Kidney (tissue), 13 donors: ENCODE measurements at regions not wholly inside any gene's neighbourhood (a gene's known extent, or its start where the extent isn't known, plus 50 kb on each side); places are given as distances from the start of the nearest gene placed in this dataset.

ENCODE experiments used
- DNase-seq, 5 donors: peaks; one replicate each; pipeline ENCODE4 v3.0.0-alpha.2; 2013 to 2020
- FAIRE-seq: peaks from 2 replicates; lab custom pipeline; 2012; peaks lifted over from hg19 to GRCh38; lab: Jason Lieb, UNC
- H3K27ac ChIP-seq, 2 donors: one replicate each; pipeline ENCODE4 v1.7.0; 2013; ENCODE audit warnings: low read depth in 2 of 2, low read length in 2 of 2, inconsistent platforms in 1 of 2
- H3K27me3 ChIP-seq: one replicate; pipeline ENCODE4 v1.7.1; 2013; ENCODE audit warnings: low read length, inconsistent platforms; ENCODE audit not compliant: control insufficient read depth, insufficient read depth
- H3K36me3 ChIP-seq, 3 donors: one replicate each; pipeline versions ENCODE4 v1.7.0 to v1.7.1; 2013; ENCODE audit warnings: low read length in 3 of 3, control low read depth in 1 of 3, inconsistent platforms in 1 of 3; ENCODE audit not compliant: insufficient read depth in 3 of 3, control insufficient read depth in 2 of 3
- H3K4me1 ChIP-seq, 3 donors: one replicate each; pipeline versions ENCODE4 v1.7.0 to v1.7.1; 2013; ENCODE audit warnings: low read length in 3 of 3, inconsistent platforms in 1 of 3, low read depth in 1 of 3; ENCODE audit not compliant: control insufficient read depth in 2 of 3, insufficient read depth in 2 of 3
- H3K4me3 ChIP-seq, 3 donors: one replicate each; pipeline versions ENCODE4 v1.7.0 to v1.8.1; 2013; ENCODE audit warnings: low read length in 3 of 3, control low read depth in 1 of 3, inconsistent platforms in 1 of 3
- H3K9ac ChIP-seq, 3 donors: one replicate each; pipeline versions ENCODE4 v1.7.0 to v1.7.1; 2013; ENCODE audit warnings: low read length in 3 of 3, control low read depth in 1 of 3, inconsistent platforms in 1 of 3
- H3K9me3 ChIP-seq, 3 donors: one replicate each; pipeline versions ENCODE4 v1.7.0 to v1.7.1; 2013; ENCODE audit warnings: low read length in 3 of 3, control low read depth in 1 of 3, inconsistent platforms in 1 of 3; ENCODE audit not compliant: control insufficient read depth in 2 of 3, insufficient read depth in 1 of 3
- CTCF ChIP-seq: IDR thresholded peaks from 3 replicates; pipeline ENCODE4 v1.5.1; 2012; ENCODE audit warnings: mild to moderate bottlenecking, moderate library complexity, borderline replicate concordance; ENCODE audit not compliant: insufficient read depth; ENCODE audit errors: extremely low read depth
- intact Hi-C: fragments of 100-400 bp; cut with DNase I; formaldehyde crosslinking; loops from one replicate; pipeline ENCODE4 v1.11.1; 2022
- donor health status: control.
- donor health status: control.
- donor health status: control.
- donor health status: control.
- donor health status: control.
- donor health status: DM: yes; HTN: yes; CAD: no.
- donor health status: Normal renal cell carcinoma (clear cell type).

- intact Hi-C loops = no loop called here
- H3K27ac ChIP-seq = no peak overlapping the region
- no peak for TF ChIP-seq CTCF
- no peaks in the 10 kb centered on the region for H3K4me1 ChIP-seq
- H3K4me3 ChIP-seq = no peak overlapping the region
- FAIRE-seq = no peak
- no peaks in the 10 kb centered on the region for H3K27me3 ChIP-seq
- no peak for DNase-seq
- H3K36me3 ChIP-seq = no peaks in the 10 kb centered on the region
- no peaks in the 10 kb centered on the region for H3K9me3 ChIP-seq
- H3K9ac ChIP-seq = no peak overlapping the region
Observed at GRCh38 chr6:8672882-8673281, 237.5 kb upstream of the SLC35B3 start.

DNA sequence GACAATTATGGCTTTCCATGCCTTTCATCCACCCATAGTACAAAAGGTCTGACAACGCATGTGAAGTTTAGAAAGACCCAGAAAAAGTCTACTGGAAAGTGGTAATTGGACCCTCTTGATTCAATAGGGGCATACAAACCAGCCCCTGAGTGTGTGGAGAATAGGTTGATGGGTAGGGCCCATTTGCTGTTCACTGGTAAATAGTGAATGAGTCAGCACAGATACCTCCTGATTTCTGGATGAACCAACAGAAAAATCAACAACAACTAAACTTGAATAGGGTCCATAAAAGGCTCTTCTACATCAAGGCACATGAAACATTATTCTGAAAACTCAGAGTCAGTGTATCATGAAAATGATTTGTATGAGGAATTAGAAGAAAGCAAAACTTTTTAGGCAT, 235.4 kb upstream of the SLC35B3 start:
- DNase-seq = no peak
- intact Hi-C loops = no loop called here
- Histone ChIP-seq H3K4me3 (no peak overlapping the region), H3K4me1 (no peaks in the 10 kb centered on the region), H3K27ac (no peak overlapping the region), H3K36me3 (no peaks in the 10 kb centered on the region), H3K9ac (no peak overlapping the region), H3K9me3 (no peaks in the 10 kb centered on the region), H3K27me3 (no peaks in the 10 kb centered on the region)
- TF ChIP-seq CTCF = no peak
- no peak for FAIRE-seq

DNA sequence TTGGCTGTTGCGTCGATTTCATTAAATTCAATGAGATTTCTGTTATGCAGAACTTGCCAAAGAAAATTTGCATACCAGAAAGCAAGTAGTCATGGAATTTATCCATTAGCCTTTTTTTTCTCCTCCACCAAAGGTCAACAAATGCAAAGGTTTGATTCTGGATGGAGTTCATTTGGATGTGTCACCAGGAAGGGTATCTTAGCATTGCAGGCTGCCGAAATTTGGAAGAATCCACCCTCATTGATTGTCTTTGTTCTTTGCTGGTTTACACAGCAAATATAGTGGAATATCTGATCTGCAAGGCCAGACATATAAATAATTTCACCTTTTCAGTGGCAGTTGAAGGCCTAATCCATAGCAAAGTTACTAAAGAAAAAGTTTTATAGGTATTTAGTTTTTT, 229.4 kb upstream of the SLC35B3 start:
- no peak overlapping the region for H3K9ac ChIP-seq
- H3K4me3 ChIP-seq = no peak overlapping the region
- H3K4me1 ChIP-seq = no peaks in the 10 kb centered on the region
- H3K27me3 ChIP-seq = no peaks in the 10 kb centered on the region
- H3K9me3 ChIP-seq = no peaks in the 10 kb centered on the region
- intact Hi-C loops = no loop called here
- H3K27ac ChIP-seq = no peak overlapping the region
- no peak for TF ChIP-seq CTCF
- DNase-seq (no peak), FAIRE-seq (no peak)
- H3K36me3 ChIP-seq = no peaks in the 10 kb centered on the region

DNA sequence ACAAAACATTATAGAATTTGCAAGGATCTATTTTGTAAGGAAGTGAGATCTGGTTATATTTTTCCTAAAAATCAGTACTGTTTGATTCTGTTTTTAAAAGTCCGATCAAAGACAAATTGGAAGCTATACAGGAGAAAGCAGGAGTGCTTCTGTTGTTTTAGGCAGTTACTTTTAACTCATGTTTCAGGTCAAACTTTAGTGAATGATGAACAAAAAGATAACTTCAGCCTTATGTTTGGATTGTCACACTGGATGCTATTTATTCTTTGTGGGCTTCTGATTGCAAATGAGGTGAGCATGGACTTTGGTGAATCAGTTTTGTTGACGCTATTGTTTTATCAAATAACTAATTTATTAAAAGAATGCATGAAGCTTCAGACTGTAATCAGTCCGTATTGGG, 228.7 kb upstream of the SLC35B3 start:
- no peak for FAIRE-seq
- TF ChIP-seq CTCF = no peak
- Histone ChIP-seq H3K36me3 (no peaks in the 10 kb centered on the region), H3K27me3 (no peaks in the 10 kb centered on the region), H3K9ac (no peak overlapping the region), H3K9me3 (no peaks in the 10 kb centered on the region), H3K4me1 (no peaks in the 10 kb centered on the region), H3K4me3 (no peak overlapping the region), H3K27ac (no peak overlapping the region)
- intact Hi-C loops = no loop called here
- DNase-seq = no peak
